ENCODE measurements at regions not wholly inside any gene's neighbourhood (a gene's known extent, or its start where the extent isn't known, plus 50 kb on each side); places are given as distances from the start of the nearest gene placed in this dataset.

DNA sequence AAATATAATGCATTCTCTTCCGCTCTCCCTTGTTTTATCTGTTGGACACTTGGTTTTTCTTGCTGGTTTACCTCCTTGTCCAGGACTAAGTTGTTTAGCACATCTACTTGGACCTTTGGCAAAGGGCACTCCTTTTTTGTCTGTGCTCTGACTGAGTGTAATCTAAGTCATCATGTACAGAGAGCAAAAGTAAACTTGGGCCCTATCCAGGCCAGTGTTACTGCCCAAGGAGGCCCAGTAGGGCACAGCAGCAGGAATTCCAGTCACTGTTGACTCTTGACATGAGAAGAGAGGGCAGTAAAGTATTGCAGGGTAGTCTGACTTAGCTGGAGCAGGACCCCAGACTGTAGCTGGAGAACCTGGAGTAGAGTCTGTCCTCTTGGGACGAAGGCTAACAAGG, 445.5 kb downstream of the ZIC3 start:
- 89 to 92% methylated on average over 2 of the region's 2 CpGs for WGBS, 2 donors
- intact Hi-C loops (cut with DNase I; ENCODE audit: low total_unique reads) = no loop called here
- DNase-seq (ENCODE audit: low spot score in 2 of 2) = no peak
- TF ChIP-seq POLR2A (IDR thresholded peaks at IDR 0.05) = no peak
- TF ChIP-seq, protein P1, sequence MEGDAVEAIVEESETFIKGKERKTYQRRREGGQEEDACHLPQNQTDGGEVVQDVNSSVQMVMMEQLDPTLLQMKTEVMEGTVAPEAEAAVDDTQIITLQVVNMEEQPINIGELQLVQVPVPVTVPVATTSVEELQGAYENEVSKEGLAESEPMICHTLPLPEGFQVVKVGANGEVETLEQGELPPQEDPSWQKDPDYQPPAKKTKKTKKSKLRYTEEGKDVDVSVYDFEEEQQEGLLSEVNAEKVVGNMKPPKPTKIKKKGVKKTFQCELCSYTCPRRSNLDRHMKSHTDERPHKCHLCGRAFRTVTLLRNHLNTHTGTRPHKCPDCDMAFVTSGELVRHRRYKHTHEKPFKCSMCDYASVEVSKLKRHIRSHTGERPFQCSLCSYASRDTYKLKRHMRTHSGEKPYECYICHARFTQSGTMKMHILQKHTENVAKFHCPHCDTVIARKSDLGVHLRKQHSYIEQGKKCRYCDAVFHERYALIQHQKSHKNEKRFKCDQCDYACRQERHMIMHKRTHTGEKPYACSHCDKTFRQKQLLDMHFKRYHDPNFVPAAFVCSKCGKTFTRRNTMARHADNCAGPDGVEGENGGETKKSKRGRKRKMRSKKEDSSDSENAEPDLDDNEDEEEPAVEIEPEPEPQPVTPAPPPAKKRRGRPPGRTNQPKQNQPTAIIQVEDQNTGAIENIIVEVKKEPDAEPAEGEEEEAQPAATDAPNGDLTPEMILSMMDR (IDR thresholded peaks at IDR 0.05) = no peak
- no peak overlapping the region for H3K4me3 ChIP-seq (ENCODE audit: low read depth, poor library complexity, severe bottlenecking)

DNA sequence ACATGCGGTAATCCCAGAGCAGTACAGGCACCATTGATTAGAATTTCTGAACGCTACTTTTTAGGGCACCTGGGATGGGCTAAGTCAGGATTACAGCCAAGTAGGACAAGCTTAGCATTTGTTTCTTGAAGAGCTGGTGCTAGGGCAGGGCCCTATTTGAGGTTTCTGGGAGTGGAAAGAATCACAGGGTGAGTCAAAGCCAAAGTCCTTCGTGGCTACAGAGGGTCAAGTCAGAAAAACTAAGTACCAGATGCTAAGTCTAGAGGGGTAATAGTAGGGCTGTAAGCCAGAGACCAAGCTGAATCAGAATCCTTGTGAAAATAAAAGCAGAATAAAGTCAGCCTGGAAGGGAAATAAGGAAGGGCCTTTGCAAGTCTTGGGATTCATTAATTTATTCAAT, 448.6 kb downstream of the ZIC3 start:
- DNase-seq (ENCODE audit: low spot score in 2 of 2) = no peak
- intact Hi-C loops (cut with DNase I; ENCODE audit: low total_unique reads) = no loop called here
- WGBS, 2 donors = 38 to 63% methylated on average over 3 of the region's 3 CpGs
- H3K4me3 ChIP-seq (ENCODE audit: low read depth, poor library complexity, severe bottlenecking) = no peak overlapping the region
- TF ChIP-seq, protein P1 (IDR thresholded peaks at IDR 0.05) = no peak
- TF ChIP-seq POLR2A (IDR thresholded peaks at IDR 0.05) = no peak

DNA sequence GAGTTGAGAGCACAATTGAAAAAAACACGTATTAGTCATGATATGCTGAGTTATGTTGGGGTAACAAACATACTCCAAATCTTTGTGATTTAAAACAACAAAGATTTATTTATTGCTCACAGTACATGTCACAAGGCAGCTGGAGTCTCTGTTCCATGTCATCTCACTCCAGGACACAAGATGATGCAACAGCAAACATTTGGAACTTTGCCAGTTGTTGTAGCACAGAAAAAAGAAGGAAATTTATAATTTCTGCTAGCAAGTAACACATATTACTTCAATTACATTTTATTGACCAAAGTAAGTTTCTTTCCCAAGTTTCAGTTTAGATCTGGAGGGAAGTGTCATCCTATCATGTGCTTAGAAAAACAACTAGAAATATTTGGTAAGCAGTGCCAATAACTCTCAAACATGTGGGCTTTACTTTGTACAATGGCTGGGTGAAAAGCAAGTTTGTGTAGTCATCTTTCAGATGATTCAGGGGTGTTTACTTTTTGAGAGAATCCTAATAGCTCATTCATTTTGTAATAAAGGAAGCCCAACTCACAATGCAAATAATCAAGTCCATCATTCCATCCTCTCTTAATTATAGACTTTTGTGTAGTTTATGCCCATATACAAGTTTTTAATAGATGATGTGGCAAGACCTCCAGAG, 452.3 kb downstream of the ZIC3 start:
- 14 to 38% methylated on average over 1 of the region's 1 CpG for WGBS, 2 donors
- TF ChIP-seq, protein P1 (IDR thresholded peaks at IDR 0.05) = no peak
- TF ChIP-seq POLR2A (IDR thresholded peaks at IDR 0.05) = no peak
- intact Hi-C loops (cut with DNase I; ENCODE audit: low total_unique reads) = no loop called here
- DNase-seq (ENCODE audit: low spot score in 2 of 2) = peak in 1 of 2 donors; percentile 17
- no peak overlapping the region for H3K4me3 ChIP-seq (ENCODE audit: low read depth, poor library complexity, severe bottlenecking)

DNA sequence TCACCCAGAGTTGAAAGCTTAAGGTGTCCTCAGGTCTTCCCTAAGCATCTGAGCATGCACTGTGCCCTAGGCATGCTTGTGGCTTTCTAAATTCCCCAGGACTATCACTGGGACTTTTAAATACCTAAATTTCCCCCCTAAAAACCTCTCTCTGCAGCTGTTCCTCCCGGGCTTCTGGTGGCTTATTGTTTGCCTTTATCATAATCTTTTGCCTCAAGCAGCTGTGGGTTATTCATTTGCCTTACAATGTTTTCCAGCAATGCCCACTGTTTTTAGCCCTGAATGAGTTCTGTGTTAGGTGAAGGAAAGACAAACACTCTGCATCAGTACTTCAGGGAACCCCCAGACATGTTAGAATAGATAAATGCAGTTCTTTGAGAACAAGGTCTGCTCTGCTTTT, 455.0 kb downstream of the ZIC3 start:
- no peak overlapping the region for H3K4me3 ChIP-seq (ENCODE audit: low read depth, poor library complexity, severe bottlenecking)
- TF ChIP-seq, protein P1 (IDR thresholded peaks at IDR 0.05) = no peak
- TF ChIP-seq POLR2A (IDR thresholded peaks at IDR 0.05) = no peak
- 33 to 44% methylated on average over 1 of the region's 1 CpG for whole genome bisulfite sequencing, 2 donors
- intact Hi-C loops (cut with DNase I; ENCODE audit: low total_unique reads) = no loop called here
- DNase-seq (ENCODE audit: low spot score in 2 of 2) = no peak

DNA sequence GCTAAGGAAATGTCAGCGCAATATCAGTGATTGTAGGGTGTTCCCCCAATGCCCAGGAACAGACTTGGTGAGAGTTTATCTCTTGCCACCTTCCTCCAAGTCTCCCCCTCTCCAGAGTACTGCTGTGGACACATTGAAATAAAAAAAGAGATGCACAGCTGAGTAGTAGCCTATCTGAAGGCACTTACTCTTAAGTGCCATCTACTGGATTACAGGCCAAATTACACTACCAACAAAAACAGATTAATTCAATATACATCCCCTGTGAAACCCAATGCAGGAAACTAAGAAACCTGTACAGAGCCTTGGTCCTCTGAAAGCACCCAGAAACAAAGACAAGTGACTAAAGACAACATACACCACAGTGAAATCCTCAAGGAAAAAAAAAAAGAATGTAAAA, 460.3 kb downstream of the ZIC3 start:
- intact Hi-C loops (cut with DNase I; ENCODE audit: low total_unique reads) = no loop called here
- 70 to 80% methylated on average over 1 of the region's 1 CpG for WGBS, 2 donors
- TF ChIP-seq, protein P1 (IDR thresholded peaks at IDR 0.05) = no peak
- no peak for TF ChIP-seq POLR2A (IDR thresholded peaks at IDR 0.05)
- DNase-seq (ENCODE audit: low spot score in 2 of 2) = no peak
- H3K4me3 ChIP-seq (ENCODE audit: low read depth, poor library complexity, severe bottlenecking) = no peak overlapping the region

DNA sequence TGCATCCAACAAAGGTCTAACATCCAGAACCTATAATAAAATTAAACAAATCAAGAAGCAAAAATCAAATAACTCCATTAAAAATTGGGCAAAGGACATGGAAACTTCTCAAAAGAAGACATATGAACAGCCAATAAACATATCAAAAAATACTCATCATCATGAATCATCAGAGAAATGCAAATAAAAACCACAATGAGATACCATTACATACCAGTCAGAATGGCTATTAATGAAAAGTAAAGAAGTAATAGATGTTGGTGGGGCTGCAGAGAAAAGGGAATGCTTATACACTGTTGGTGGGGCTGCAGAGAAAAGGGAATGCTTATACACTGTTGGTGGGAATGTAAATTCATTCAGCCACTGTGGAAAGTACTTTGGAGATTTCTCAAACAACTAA, 465.8 kb downstream of the ZIC3 start:
- TF ChIP-seq POLR2A (IDR thresholded peaks at IDR 0.05) = no peak
- TF ChIP-seq, protein P1 (IDR thresholded peaks at IDR 0.05) = no peak
- H3K4me3 ChIP-seq (ENCODE audit: low read depth, poor library complexity, severe bottlenecking) = no peak overlapping the region
- DNase-seq (ENCODE audit: low spot score in 2 of 2) = no peak
- intact Hi-C loops (cut with DNase I; ENCODE audit: low total_unique reads) = no loop called here

Measured in lower leg skin (tissue), 4 donors.